ENCODE measurements at regions not wholly inside any gene's neighbourhood (a gene's known extent, or its start where the extent isn't known, plus 50 kb on each side); places are given as distances from the start of the nearest gene placed in this dataset.
A peak's percentile ranks its signal among the peaks of the same experiment; 100 is the strongest.

DNA sequence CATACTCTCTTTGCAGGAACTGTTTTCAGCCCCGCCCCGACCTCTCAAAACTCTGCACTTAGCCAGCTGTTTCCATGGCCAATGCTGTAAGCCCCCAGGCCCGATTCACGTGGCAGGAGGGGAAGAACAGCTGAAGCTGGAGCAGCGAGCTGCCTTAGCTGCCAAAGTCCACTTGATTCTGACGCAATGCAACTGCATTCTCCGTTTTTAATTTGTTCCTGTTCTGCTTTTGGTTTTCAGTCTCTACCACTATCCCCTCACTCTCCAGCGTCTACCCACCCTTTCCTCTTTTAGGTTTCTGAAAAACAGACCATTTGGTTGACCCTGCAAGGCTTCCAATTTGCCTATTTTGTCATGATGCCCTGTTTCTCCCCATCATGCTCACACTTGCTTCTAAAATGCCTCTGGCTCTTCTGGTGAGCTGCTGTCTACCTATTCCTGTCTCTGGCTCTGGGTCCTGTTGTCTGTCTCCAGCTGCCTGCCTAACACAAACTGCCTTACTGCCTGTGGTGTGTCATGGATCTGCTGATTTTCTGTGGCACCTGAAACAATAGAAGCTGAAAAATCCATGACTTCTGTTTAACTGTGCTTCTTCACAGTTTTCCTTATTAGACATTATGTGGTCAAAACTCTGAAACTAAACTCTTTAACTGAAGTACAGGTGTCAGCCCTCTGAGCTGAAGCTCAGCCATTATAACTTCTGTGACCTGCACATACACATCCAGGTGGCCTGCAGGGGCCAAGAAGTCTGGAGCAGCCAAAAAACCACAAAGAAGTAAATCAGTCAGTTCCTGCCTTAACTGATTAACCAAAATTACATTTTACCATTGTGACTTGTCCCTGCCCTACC, 160.5 kb upstream of the AGTR2 start (continued):
- peak; percentile 91 for TF ChIP-seq ATF7 (IDR thresholded peaks at IDR 0.05; ENCODE audit: low read depth)
- peak; percentile 36 for TF ChIP-seq MLLT1 (IDR thresholded peaks at IDR 0.05)
- peak; percentile 84 to 92 for TF ChIP-seq BHLHE40 (IDR thresholded peaks at IDR 0.05; ENCODE audit: borderline replicate concordance in 1 of 2, low read depth in 2 of 2, low read length in 1 of 2)
- TF ChIP-seq BMI1 (IDR thresholded peaks at IDR 0.05; ENCODE audit: borderline replicate concordance) = 0 out of 2 replicates have a peak, but pooled peaks have one; percentile 43
- 0 out of 2 replicates have a peak, but pooled peaks have one; percentile 19 for TF ChIP-seq MEF2A (IDR thresholded peaks at IDR 0.05; ENCODE audit: insufficient read depth, low read depth, low read length)
- peak; percentile 55; the same call in 1 of the 2 replicates for TF ChIP-seq BCL11A (IDR thresholded peaks at IDR 0.05; ENCODE audit: low read depth, low read length)
- peak; percentile 54; the same call in 1 of the 2 replicates for TF ChIP-seq RAD51 (IDR thresholded peaks at IDR 0.05)
- TF ChIP-seq NBN (IDR thresholded peaks at IDR 0.05) = peak; percentile 91
- TF ChIP-seq MAX (IDR thresholded peaks at IDR 0.05; ENCODE audit: low read depth, low read length) = 0 out of 2 replicates have a peak, but pooled peaks have one; percentile 34
- peak; percentile 75 for TF ChIP-seq MEF2B (IDR thresholded peaks at IDR 0.05; ENCODE audit: partially characterized antibody, poor library complexity, severe bottlenecking)
- peak; percentile 38 for TF ChIP-seq NFIC (IDR thresholded peaks at IDR 0.05; ENCODE audit: low read depth, low read length)
- no peak for TF ChIP-seq EGR1 (IDR thresholded peaks at IDR 0.05; ENCODE audit: borderline replicate concordance in 1 of 2, low read depth in 2 of 2, low read length in 2 of 2)
- no peak for TF ChIP-seq NR2C1 (IDR thresholded peaks at IDR 0.05)
- peak; percentile 89 to 90 for TF ChIP-seq IKZF2 (IDR thresholded peaks at IDR 0.05)
- TF ChIP-seq NR2F1 (conservative IDR thresholded peaks at IDR 0.05) = peak; percentile 67
- 0 out of 2 replicates have a peak, but pooled peaks have one; percentile 56 for TF ChIP-seq CBX5 (IDR thresholded peaks at IDR 0.05; ENCODE audit: low read depth)
- TF ChIP-seq TCF12 (IDR thresholded peaks at IDR 0.05; ENCODE audit: low read depth, low read length) = peak; percentile 78; the same call in 1 of the 2 replicates
- peak; percentile 38; the same call in 1 of the 2 replicates for TF ChIP-seq LARP7 (IDR thresholded peaks at IDR 0.05)
- TF ChIP-seq CREB1 (IDR thresholded peaks at IDR 0.05; ENCODE audit: low read depth) = peak; percentile 51; the same call in 1 of the 2 replicates
- TF ChIP-seq NFYB (IDR thresholded peaks at IDR 0.05; ENCODE audit: insufficient read depth, low read depth, low read length) = no peak
- no peak for TF ChIP-seq RAD21 (IDR thresholded peaks at IDR 0.05; ENCODE audit: insufficient read depth, low read depth, low read length)
- TF ChIP-seq DPF2 (IDR thresholded peaks at IDR 0.05) = peak; percentile 67
- TF ChIP-seq EED (IDR thresholded peaks at IDR 0.05; ENCODE audit: low read depth) = peak; percentile 80
- peak; percentile 40; the same call in 1 of the 2 replicates for TF ChIP-seq SMARCA5 (IDR thresholded peaks at IDR 0.05)
- peak; percentile 78 for TF ChIP-seq IKZF1 (conservative IDR thresholded peaks at IDR 0.05)
- peak; percentile 44; the same call in 1 of the 2 replicates for TF ChIP-seq RUNX3 (IDR thresholded peaks at IDR 0.05; ENCODE audit: low read length)

All from GM12878 (cell line).